MM.1S (cell line): ENCODE measurements at regions not wholly inside any gene's neighbourhood (a gene's known extent, or its start where the extent isn't known, plus 50 kb on each side); places are given as distances from the start of the nearest gene placed in this dataset.

Experiments
- CTCF ChIP-seq: fragments of 300-600 bp; sonication (generic); IDR thresholded peaks from 2 replicates; pipeline ENCODE4 v1.5.1; 2016; ENCODE audit warnings: antibody characterized with exemption, low read length, mixed read lengths
- EZH2 ChIP-seq: fragments of 300-600 bp; sonication (generic); optimal IDR thresholded peaks from 2 replicates; pipeline ENCODE3; 2017; ENCODE audit warnings: low read depth, mild to moderate bottlenecking, antibody characterized with exemption, low read length, mixed read lengths

- TF ChIP-seq CTCF (no peak), EZH2 (no peak)
These were observed 216.2 kb upstream of the PRDM1 start for GRCh38 chr6:105869835-105870440.
